ENCODE measurements at regions not wholly inside any gene's neighbourhood (a gene's known extent, or its start where the extent isn't known, plus 50 kb on each side); places are given as distances from the start of the nearest gene placed in this dataset.

- 85 to 87% methylated on average over 4 of the region's 4 CpGs for WGBS, 2 donors
- no peak overlapping the region for H3K4me3 ChIP-seq
- TF ChIP-seq CTCF (IDR thresholded peaks at IDR 0.05; ENCODE audit: control extremely low read depth, extremely low read depth) = no peak
- H3K36me3 ChIP-seq (ENCODE audit: control insufficient read depth in 4 of 4, insufficient read depth in 4 of 4, low read length in 4 of 4) = no peaks in the 10 kb centered on the region
- ATAC-seq (ENCODE audit: insufficient read depth, low FRiP score) (no peak), DNase-seq (peak in 2 of 3 donors; percentile 14 to 15)
- H3K4me1 ChIP-seq (ENCODE audit: control insufficient read depth in 5 of 5, insufficient read depth in 5 of 5, low read length in 5 of 5) = peaks cover 0 to 11% (median 0%) of the 10 kb centered on the region in 5 donors
- no peaks in the 10 kb centered on the region for H3K27me3 ChIP-seq (ENCODE audit: control insufficient read depth in 3 of 3, insufficient read depth in 3 of 3, low read length in 2 of 3)
- no peak overlapping the region for H3K27ac ChIP-seq (ENCODE audit: low read depth in 1 of 2, low read length in 1 of 2)
- no peak overlapping the region for H3K9ac ChIP-seq (ENCODE audit: insufficient read depth in 1 of 2, low read length in 2 of 2)
- no peaks in the 10 kb centered on the region for H3K9me3 ChIP-seq (ENCODE audit: control insufficient read depth in 4 of 4, insufficient read depth in 3 of 4, low read length in 3 of 4)
Observed at GRCh38 chr11:25980091-25980490, 351.8 kb upstream of the ANO3 start.

DNA sequence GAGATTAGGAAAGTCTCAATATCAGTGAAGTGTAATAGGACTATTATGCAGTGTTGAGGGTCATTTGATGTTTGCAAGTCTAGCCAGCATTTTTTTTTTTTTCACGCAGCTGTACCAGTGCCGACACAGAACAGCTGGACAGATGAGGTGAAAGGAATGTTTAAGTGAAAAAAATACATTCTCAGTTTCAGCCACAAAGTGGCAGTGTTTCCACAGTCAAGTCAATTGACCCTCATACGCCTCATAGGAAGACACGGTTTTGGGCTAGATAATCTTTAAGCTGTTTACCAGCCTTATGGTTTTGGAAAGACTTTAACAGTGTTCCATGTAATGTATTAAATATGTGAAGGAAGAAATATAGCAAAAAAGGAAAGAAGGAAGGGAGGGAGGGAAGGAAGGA, 349.9 kb upstream of the ANO3 start:
- no peak overlapping the region for H3K27ac ChIP-seq (ENCODE audit: low read depth in 1 of 2, low read length in 1 of 2)
- H3K9ac ChIP-seq (ENCODE audit: insufficient read depth in 1 of 2, low read length in 2 of 2) = no peak overlapping the region
- no peaks in the 10 kb centered on the region for H3K27me3 ChIP-seq (ENCODE audit: control insufficient read depth in 3 of 3, insufficient read depth in 3 of 3, low read length in 2 of 3)
- 5% methylated on average over 4 of the region's 4 CpGs for WGBS, 2 donors
- peak; percentile 47 for TF ChIP-seq CTCF (IDR thresholded peaks at IDR 0.05; ENCODE audit: control extremely low read depth, extremely low read depth)
- H3K9me3 ChIP-seq (ENCODE audit: control insufficient read depth in 4 of 4, insufficient read depth in 3 of 4, low read length in 3 of 4) = no peaks in the 10 kb centered on the region
- H3K36me3 ChIP-seq (ENCODE audit: control insufficient read depth in 4 of 4, insufficient read depth in 4 of 4, low read length in 4 of 4) = no peaks in the 10 kb centered on the region
- H3K4me3 ChIP-seq = no peak overlapping the region
- H3K4me1 ChIP-seq (ENCODE audit: control insufficient read depth in 5 of 5, insufficient read depth in 5 of 5, low read length in 5 of 5) = peaks cover 0 to 11% (median 0%) of the 10 kb centered on the region in 5 donors
- DNase-seq (peak; percentile 73 to 96 (median 96)), ATAC-seq (ENCODE audit: insufficient read depth, low FRiP score) (peak; percentile 80)

- H3K36me3 ChIP-seq (ENCODE audit: control insufficient read depth in 4 of 4, insufficient read depth in 4 of 4, low read length in 4 of 4) = no peaks in the 10 kb centered on the region
Observed at GRCh38 chr11:25983280-25983679, 348.6 kb upstream of the ANO3 start.

More at GRCh38 chr11:25983280-25983679, 348.6 kb upstream of the ANO3 start:
- no peak overlapping the region for H3K27ac ChIP-seq (ENCODE audit: low read depth in 1 of 2, low read length in 1 of 2)
- H3K9me3 ChIP-seq (ENCODE audit: control insufficient read depth in 4 of 4, insufficient read depth in 3 of 4, low read length in 3 of 4) = no peaks in the 10 kb centered on the region
- DNase-seq (no peak), ATAC-seq (ENCODE audit: insufficient read depth, low FRiP score) (no peak)
- 83 to 89% methylated on average over 3 of the region's 3 CpGs for WGBS, 2 donors
- peaks cover 0 to 11% (median 0%) of the 10 kb centered on the region in 5 donors for H3K4me1 ChIP-seq (ENCODE audit: control insufficient read depth in 5 of 5, insufficient read depth in 5 of 5, low read length in 5 of 5)
- H3K27me3 ChIP-seq (ENCODE audit: control insufficient read depth in 3 of 3, insufficient read depth in 3 of 3, low read length in 2 of 3) = no peaks in the 10 kb centered on the region
- no peak overlapping the region for H3K4me3 ChIP-seq
- no peak overlapping the region for H3K9ac ChIP-seq (ENCODE audit: insufficient read depth in 1 of 2, low read length in 2 of 2)
- no peak for TF ChIP-seq CTCF (IDR thresholded peaks at IDR 0.05; ENCODE audit: control extremely low read depth, extremely low read depth)
